ENCODE measurements at regions not wholly inside any gene's neighbourhood (a gene's known extent, or its start where the extent isn't known, plus 50 kb on each side); places are given as distances from the start of the nearest gene placed in this dataset.

GRCh38 chr12:126843915-126844669 is 1422.9 kb upstream of the TMEM132C start:
- H3K4me3 ChIP-seq (ENCODE audit: low read depth in 1 of 2, low read length in 2 of 2), result no peak overlapping the region
- no peak overlapping the region for H3K27ac ChIP-seq (ENCODE audit: low read length)
- no peaks in the 10 kb centered on the region for H3K9me3 ChIP-seq (ENCODE audit: control insufficient read depth in 1 of 2, low read length in 2 of 2)
- H3K36me3 ChIP-seq (ENCODE audit: control insufficient read depth in 1 of 2, insufficient read depth in 2 of 2, low read length in 2 of 2), result no peaks in the 10 kb centered on the region
- H3K27me3 ChIP-seq (ENCODE audit: low read depth, low read length), result no peaks in the 10 kb centered on the region
- no peaks in the 10 kb centered on the region for H3K4me1 ChIP-seq (ENCODE audit: control insufficient read depth in 1 of 2, insufficient read depth in 2 of 2, low read length in 2 of 2)

GRCh38 chr12:126847005-126847629 is 1419.9 kb upstream of the TMEM132C start:
- Histone ChIP-seq H3K36me3 (ENCODE audit: control insufficient read depth in 1 of 2, insufficient read depth in 2 of 2, low read length in 2 of 2) (no peaks in the 10 kb centered on the region), H3K9me3 (ENCODE audit: control insufficient read depth in 1 of 2, low read length in 2 of 2) (no peaks in the 10 kb centered on the region), H3K27me3 (ENCODE audit: low read depth, low read length) (no peaks in the 10 kb centered on the region), H3K27ac (ENCODE audit: low read length) (no peak overlapping the region), H3K4me1 (ENCODE audit: control insufficient read depth in 1 of 2, insufficient read depth in 2 of 2, low read length in 2 of 2) (no peaks in the 10 kb centered on the region), H3K4me3 (ENCODE audit: low read depth in 1 of 2, low read length in 2 of 2) (no peak overlapping the region)

GRCh38 chr12:126855768-126856167 is 1411.2 kb upstream of the TMEM132C start:
- H3K27me3 ChIP-seq (ENCODE audit: low read depth, low read length), result no peaks in the 10 kb centered on the region
- no peaks in the 10 kb centered on the region for H3K9me3 ChIP-seq (ENCODE audit: control insufficient read depth in 1 of 2, low read length in 2 of 2)
- H3K27ac ChIP-seq (ENCODE audit: low read length), result no peak overlapping the region
- no peak overlapping the region for H3K4me3 ChIP-seq (ENCODE audit: low read depth in 1 of 2, low read length in 2 of 2)
- no peaks in the 10 kb centered on the region for H3K4me1 ChIP-seq (ENCODE audit: control insufficient read depth in 1 of 2, insufficient read depth in 2 of 2, low read length in 2 of 2)
- H3K36me3 ChIP-seq (ENCODE audit: control insufficient read depth in 1 of 2, insufficient read depth in 2 of 2, low read length in 2 of 2), result no peaks in the 10 kb centered on the region

- H3K9me3 ChIP-seq (ENCODE audit: control insufficient read depth in 1 of 2, low read length in 2 of 2), result no peaks in the 10 kb centered on the region
- H3K27ac ChIP-seq (ENCODE audit: low read length), result no peak overlapping the region
- no peaks in the 10 kb centered on the region for H3K27me3 ChIP-seq (ENCODE audit: low read depth, low read length)
- H3K36me3 ChIP-seq (ENCODE audit: control insufficient read depth in 1 of 2, insufficient read depth in 2 of 2, low read length in 2 of 2), result no peaks in the 10 kb centered on the region
- no peaks in the 10 kb centered on the region for H3K4me1 ChIP-seq (ENCODE audit: control insufficient read depth in 1 of 2, insufficient read depth in 2 of 2, low read length in 2 of 2)
- no peak overlapping the region for H3K4me3 ChIP-seq (ENCODE audit: low read depth in 1 of 2, low read length in 2 of 2)
These were observed 1410.0 kb upstream of the TMEM132C start for GRCh38 chr12:126856958-126857357.

- Histone ChIP-seq H3K27me3 (ENCODE audit: low read depth, low read length) (no peaks in the 10 kb centered on the region), H3K27ac (ENCODE audit: low read length) (no peak overlapping the region), H3K4me3 (ENCODE audit: low read depth in 1 of 2, low read length in 2 of 2) (no peak overlapping the region), H3K4me1 (ENCODE audit: control insufficient read depth in 1 of 2, insufficient read depth in 2 of 2, low read length in 2 of 2) (no peaks in the 10 kb centered on the region), H3K9me3 (ENCODE audit: control insufficient read depth in 1 of 2, low read length in 2 of 2) (no peaks in the 10 kb centered on the region), H3K36me3 (ENCODE audit: control insufficient read depth in 1 of 2, insufficient read depth in 2 of 2, low read length in 2 of 2) (no peaks in the 10 kb centered on the region)
These were observed 1408.4 kb upstream of the TMEM132C start for GRCh38 chr12:126858560-126858959.

GRCh38 chr12:126860210-126860609 is 1406.8 kb upstream of the TMEM132C start:
- Histone ChIP-seq H3K27ac (ENCODE audit: low read length) (no peak overlapping the region), H3K4me1 (ENCODE audit: control insufficient read depth in 1 of 2, insufficient read depth in 2 of 2, low read length in 2 of 2) (no peaks in the 10 kb centered on the region), H3K9me3 (ENCODE audit: control insufficient read depth in 1 of 2, low read length in 2 of 2) (no peaks in the 10 kb centered on the region), H3K4me3 (ENCODE audit: low read depth in 1 of 2, low read length in 2 of 2) (no peak overlapping the region), H3K36me3 (ENCODE audit: control insufficient read depth in 1 of 2, insufficient read depth in 2 of 2, low read length in 2 of 2) (no peaks in the 10 kb centered on the region), H3K27me3 (ENCODE audit: low read depth, low read length) (no peaks in the 10 kb centered on the region)

- no peaks in the 10 kb centered on the region for H3K9me3 ChIP-seq (ENCODE audit: control insufficient read depth in 1 of 2, low read length in 2 of 2)
- H3K4me1 ChIP-seq (ENCODE audit: control insufficient read depth in 1 of 2, insufficient read depth in 2 of 2, low read length in 2 of 2), result no peaks in the 10 kb centered on the region
- no peak overlapping the region for H3K4me3 ChIP-seq (ENCODE audit: low read depth in 1 of 2, low read length in 2 of 2)
- H3K27me3 ChIP-seq (ENCODE audit: low read depth, low read length), result no peaks in the 10 kb centered on the region
- H3K36me3 ChIP-seq (ENCODE audit: control insufficient read depth in 1 of 2, insufficient read depth in 2 of 2, low read length in 2 of 2), result no peaks in the 10 kb centered on the region
- H3K27ac ChIP-seq (ENCODE audit: low read length), result no peak overlapping the region
These were observed 1404.5 kb upstream of the TMEM132C start for GRCh38 chr12:126862500-126862899.

- Histone ChIP-seq H3K4me1 (ENCODE audit: control insufficient read depth in 1 of 2, insufficient read depth in 2 of 2, low read length in 2 of 2) (no peaks in the 10 kb centered on the region), H3K27me3 (ENCODE audit: low read depth, low read length) (no peaks in the 10 kb centered on the region), H3K9me3 (ENCODE audit: control insufficient read depth in 1 of 2, low read length in 2 of 2) (no peaks in the 10 kb centered on the region), H3K36me3 (ENCODE audit: control insufficient read depth in 1 of 2, insufficient read depth in 2 of 2, low read length in 2 of 2) (no peaks in the 10 kb centered on the region), H3K27ac (ENCODE audit: low read length) (no peak overlapping the region), H3K4me3 (ENCODE audit: low read depth in 1 of 2, low read length in 2 of 2) (no peak overlapping the region)
These were observed 1397.3 kb upstream of the TMEM132C start for GRCh38 chr12:126869644-126870043.

- no peaks in the 10 kb centered on the region for H3K4me1 ChIP-seq (ENCODE audit: control insufficient read depth in 1 of 2, insufficient read depth in 2 of 2, low read length in 2 of 2)
- no peaks in the 10 kb centered on the region for H3K27me3 ChIP-seq (ENCODE audit: low read depth, low read length)
- no peaks in the 10 kb centered on the region for H3K36me3 ChIP-seq (ENCODE audit: control insufficient read depth in 1 of 2, insufficient read depth in 2 of 2, low read length in 2 of 2)
- H3K4me3 ChIP-seq (ENCODE audit: low read depth in 1 of 2, low read length in 2 of 2), result no peak overlapping the region
- no peak overlapping the region for H3K27ac ChIP-seq (ENCODE audit: low read length)
- H3K9me3 ChIP-seq (ENCODE audit: control insufficient read depth in 1 of 2, low read length in 2 of 2), result no peaks in the 10 kb centered on the region
These were observed 1393.3 kb upstream of the TMEM132C start for GRCh38 chr12:126873701-126874100.

GRCh38 chr12:126874427-126875026 is 1392.4 kb upstream of the TMEM132C start:
- Histone ChIP-seq H3K4me1 (ENCODE audit: control insufficient read depth in 1 of 2, insufficient read depth in 2 of 2, low read length in 2 of 2) (no peaks in the 10 kb centered on the region), H3K9me3 (ENCODE audit: control insufficient read depth in 1 of 2, low read length in 2 of 2) (no peaks in the 10 kb centered on the region), H3K36me3 (ENCODE audit: control insufficient read depth in 1 of 2, insufficient read depth in 2 of 2, low read length in 2 of 2) (no peaks in the 10 kb centered on the region), H3K27ac (ENCODE audit: low read length) (no peak overlapping the region), H3K4me3 (ENCODE audit: low read depth in 1 of 2, low read length in 2 of 2) (no peak overlapping the region), H3K27me3 (ENCODE audit: low read depth, low read length) (no peaks in the 10 kb centered on the region)

- Histone ChIP-seq H3K36me3 (ENCODE audit: control insufficient read depth in 1 of 2, insufficient read depth in 2 of 2, low read length in 2 of 2) (no peaks in the 10 kb centered on the region), H3K9me3 (ENCODE audit: control insufficient read depth in 1 of 2, low read length in 2 of 2) (no peaks in the 10 kb centered on the region), H3K4me3 (ENCODE audit: low read depth in 1 of 2, low read length in 2 of 2) (no peak overlapping the region), H3K27me3 (ENCODE audit: low read depth, low read length) (no peaks in the 10 kb centered on the region), H3K27ac (ENCODE audit: low read length) (no peak overlapping the region), H3K4me1 (ENCODE audit: control insufficient read depth in 1 of 2, insufficient read depth in 2 of 2, low read length in 2 of 2) (no peaks in the 10 kb centered on the region)
These were observed 1387.1 kb upstream of the TMEM132C start for GRCh38 chr12:126879842-126880241.

Measured in muscle layer of duodenum (tissue), 2 donors.